ENCODE measurements at regions not wholly inside any gene's neighbourhood (a gene's known extent, or its start where the extent isn't known, plus 50 kb on each side); places are given as distances from the start of the nearest gene placed in this dataset.

- no peak for TF ChIP-seq POLR2A (IDR thresholded peaks at IDR 0.05; ENCODE audit: low read length)
- no peak for TF ChIP-seq GATA1 (IDR thresholded peaks at IDR 0.05; ENCODE audit: low read depth, low read length)
These were observed 901.7 kb upstream of the LRRTM1 start for GRCh38 chr2:81206216-81206615.
